Left lung (tissue), 4 donors: ENCODE measurements at regions not wholly inside any gene's neighbourhood (a gene's known extent, or its start where the extent isn't known, plus 50 kb on each side); places are given as distances from the start of the nearest gene placed in this dataset.
A peak's percentile ranks its signal among the peaks of the same experiment; 100 is the strongest.
"Not testable (repeated sequence)": the region's sequence is repeated elsewhere in the genome, so short reads cannot be mapped to it uniquely, and the experiment has no call there.

Experiments used
- ATAC-seq: fragments of 200-7000 bp; cut with Tn5 transposase; one replicate; pipeline ENCODE4 v1.9.1; 2020; ENCODE audit warnings: moderate library complexity
- DNase-seq, 4 donors: peaks; one replicate each; pipeline ENCODE4 v3.0.0-alpha.2; 2013 to 2020
- H3K27ac ChIP-seq, 2 donors: fragments of 200-600 bp; sonication (generic) in 1 of 2; one replicate each; pipeline versions ENCODE4 v1.5.0 to v1.8.0; 2020 to 2021
- H3K27me3 ChIP-seq, 2 donors: fragments of 200-600 bp; sonication (generic) in 1 of 2; one replicate each; pipeline versions ENCODE4 v1.5.0 to v1.8.0; 2020 to 2021
- H3K36me3 ChIP-seq, 2 donors: fragments of 200-600 bp; sonication (generic) in 1 of 2; one replicate each; pipeline versions ENCODE4 v1.5.0 to v1.8.0; 2020 to 2021
- H3K4me1 ChIP-seq, 2 donors: fragments of 200-600 bp; one replicate each; pipeline ENCODE4 v1.8.0; 2021
- H3K4me3 ChIP-seq, 2 donors: fragments of 200-600 bp; sonication (generic) in 1 of 2; one replicate each; pipeline versions ENCODE4 v1.5.0 to v1.8.0; 2020 to 2021; ENCODE audit warnings: mild to moderate bottlenecking in 1 of 2
- H3K9me3 ChIP-seq, 2 donors: fragments of 200-600 bp; sonication (generic) in 1 of 2; one replicate each; pipeline versions ENCODE4 v1.5.0 to v1.8.0; 2020 to 2021
- intact Hi-C, 2 donors: fragments of 100-400 bp; cut with DNase I; formaldehyde crosslinking; loops; one replicate each; pipeline versions ENCODE4 v1.11.2 to v1.14.2; 2022
- TF ChIP-seq, protein P1 (sequence below), 2 donors: fragments of 200-600 bp; sonication (generic) in 1 of 2; IDR thresholded peaks; one replicate each; pipeline versions ENCODE4 v1.5.0 to v1.8.0; 2021; ENCODE audit warnings: antibody characterized with exemption in 2 of 2
- donor health status: DM: no; HTN: yes; CAD: no.
- donor health status: DM: no; HTN: no; CAD: no.

DNA sequence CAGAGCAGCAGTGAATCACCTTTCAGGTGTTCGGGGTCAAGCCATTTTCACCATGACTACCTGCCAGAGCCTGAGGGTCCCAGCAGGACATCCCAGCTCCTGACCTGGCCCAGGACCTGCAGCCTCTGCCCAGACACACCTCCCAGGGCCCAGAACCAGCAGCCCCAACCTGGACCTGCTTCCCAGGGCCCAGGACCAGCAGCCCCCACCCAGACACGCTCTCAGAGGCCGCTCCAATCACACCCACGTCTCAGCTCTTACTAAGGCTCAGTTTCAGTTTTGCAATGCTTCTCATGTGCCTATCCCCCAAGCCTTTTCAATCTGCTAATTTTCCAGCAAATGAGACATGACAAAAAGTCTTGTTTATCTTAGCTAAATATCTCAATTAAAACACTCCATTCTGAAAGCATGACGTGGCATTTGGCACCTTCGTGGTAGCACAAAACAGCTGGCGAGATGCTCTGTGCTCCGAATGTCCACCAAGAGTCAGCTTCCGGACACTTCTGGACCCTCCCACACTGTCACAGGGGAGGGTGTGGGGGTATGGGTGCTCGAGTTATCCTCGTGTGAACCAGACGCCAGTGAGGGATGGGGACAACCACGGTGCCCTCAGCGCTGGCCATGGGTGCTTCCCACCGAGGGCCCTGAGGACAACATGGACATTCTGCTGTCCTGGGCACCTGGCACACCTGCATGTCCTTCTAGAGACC, 253.2 kb downstream of the DLL1 start:
- ATAC-seq (peak; percentile 25), DNase-seq (peak in 2 of 4 donors; percentile 29 to 47)
- H3K4me3 ChIP-seq = no peak overlapping the region
- intact Hi-C loops = no loop called here
- H3K9me3 ChIP-seq = peaks cover 0 to 8% of the 10 kb centered on the region in 2 donors
- H3K4me1 ChIP-seq = peaks cover 0 to 3% of the 10 kb centered on the region in 2 donors
- no peaks in the 10 kb centered on the region for H3K27me3 ChIP-seq
- TF ChIP-seq, protein P1, sequence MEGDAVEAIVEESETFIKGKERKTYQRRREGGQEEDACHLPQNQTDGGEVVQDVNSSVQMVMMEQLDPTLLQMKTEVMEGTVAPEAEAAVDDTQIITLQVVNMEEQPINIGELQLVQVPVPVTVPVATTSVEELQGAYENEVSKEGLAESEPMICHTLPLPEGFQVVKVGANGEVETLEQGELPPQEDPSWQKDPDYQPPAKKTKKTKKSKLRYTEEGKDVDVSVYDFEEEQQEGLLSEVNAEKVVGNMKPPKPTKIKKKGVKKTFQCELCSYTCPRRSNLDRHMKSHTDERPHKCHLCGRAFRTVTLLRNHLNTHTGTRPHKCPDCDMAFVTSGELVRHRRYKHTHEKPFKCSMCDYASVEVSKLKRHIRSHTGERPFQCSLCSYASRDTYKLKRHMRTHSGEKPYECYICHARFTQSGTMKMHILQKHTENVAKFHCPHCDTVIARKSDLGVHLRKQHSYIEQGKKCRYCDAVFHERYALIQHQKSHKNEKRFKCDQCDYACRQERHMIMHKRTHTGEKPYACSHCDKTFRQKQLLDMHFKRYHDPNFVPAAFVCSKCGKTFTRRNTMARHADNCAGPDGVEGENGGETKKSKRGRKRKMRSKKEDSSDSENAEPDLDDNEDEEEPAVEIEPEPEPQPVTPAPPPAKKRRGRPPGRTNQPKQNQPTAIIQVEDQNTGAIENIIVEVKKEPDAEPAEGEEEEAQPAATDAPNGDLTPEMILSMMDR (IDR thresholded peaks at IDR 0.05) = no peak
- H3K36me3 ChIP-seq = no peaks in the 10 kb centered on the region
- no peak overlapping the region for H3K27ac ChIP-seq

DNA sequence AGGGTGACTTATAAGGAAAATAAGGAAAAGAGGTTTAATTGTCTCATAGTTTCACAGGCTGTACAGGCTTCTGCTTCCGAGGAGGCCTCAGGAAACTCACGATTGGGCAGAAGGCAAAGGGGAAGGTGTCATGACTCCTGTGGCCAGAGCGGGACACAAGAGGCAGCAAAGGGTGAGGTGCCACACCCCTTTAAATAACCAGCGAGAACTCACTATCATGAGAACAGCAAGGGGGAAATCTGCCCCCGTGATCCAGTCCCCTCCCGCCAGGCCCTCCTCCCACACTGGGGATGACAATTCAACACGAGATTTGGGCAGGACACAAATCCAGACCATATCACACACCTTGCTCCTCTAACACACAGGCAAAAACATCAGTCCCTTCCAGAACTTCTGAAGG, 254.0 kb downstream of the DLL1 start:
- H3K9me3 ChIP-seq = peaks cover 0 to 8% of the 10 kb centered on the region in 2 donors
- peak; percentile 34 for ATAC-seq
- no peak overlapping the region for H3K4me3 ChIP-seq
- no peak overlapping the region for H3K27ac ChIP-seq
- H3K36me3 ChIP-seq = no peaks in the 10 kb centered on the region
- intact Hi-C loops = no loop called here
- DNase-seq = peak in 1 of 4 donors; percentile 31
- no peaks in the 10 kb centered on the region for H3K27me3 ChIP-seq
- TF ChIP-seq, protein P1 (IDR thresholded peaks at IDR 0.05) = no peak
- peaks cover 0 to 3% of the 10 kb centered on the region in 2 donors for H3K4me1 ChIP-seq

DNA sequence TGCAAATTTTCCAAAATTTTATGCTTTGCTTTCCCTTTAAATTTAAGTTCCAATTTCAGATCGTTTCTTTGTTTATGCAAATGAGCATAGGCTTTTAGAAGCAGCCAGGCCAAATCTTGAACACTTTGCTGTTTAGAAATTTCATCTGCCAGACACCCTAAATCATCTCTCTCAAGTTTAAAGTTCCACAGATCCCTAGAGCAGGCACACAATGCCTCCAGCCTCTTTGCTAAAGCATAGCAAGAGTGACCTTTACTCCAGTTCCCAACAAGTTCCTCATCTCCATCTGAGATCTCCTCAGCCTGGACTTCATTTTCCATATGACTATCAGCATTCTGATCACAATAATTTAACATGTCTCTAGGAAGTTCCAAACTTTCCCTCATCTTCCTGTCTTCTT, 254.5 kb downstream of the DLL1 start:
- intact Hi-C loops, ATAC-seq, H3K36me3 ChIP-seq, H3K4me3 ChIP-seq, H3K9me3 ChIP-seq, H3K27me3 ChIP-seq, DNase-seq, H3K4me1 ChIP-seq, H3K27ac ChIP-seq: not testable (repeated sequence)

DNA sequence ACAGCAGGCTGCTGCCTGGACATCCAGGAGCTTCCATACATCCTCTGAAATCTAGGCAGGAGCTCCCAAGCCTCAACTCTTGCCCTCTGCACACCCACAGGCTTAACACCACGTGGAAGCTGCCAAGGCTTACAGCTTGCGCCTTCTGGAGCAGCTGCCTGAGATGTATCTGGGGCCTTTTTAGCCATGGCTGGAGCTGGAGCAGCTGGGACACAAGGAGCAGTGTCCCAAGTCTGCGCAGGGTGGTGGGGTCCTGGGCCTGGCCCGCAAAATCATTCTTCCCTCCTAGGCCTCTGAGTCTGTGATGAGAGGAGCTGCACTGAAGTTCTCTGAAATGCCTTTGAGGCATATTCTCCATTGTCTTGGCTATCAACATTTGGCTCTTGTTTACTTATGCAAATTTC, 255.0 kb downstream of the DLL1 start:
- intact Hi-C loops = no loop called here
- Histone ChIP-seq H3K9me3 (peaks cover 0 to 8% of the 10 kb centered on the region in 2 donors), H3K4me1 (peaks cover 0 to 6% of the 10 kb centered on the region in 2 donors), H3K4me3 (no peak overlapping the region), H3K27ac (no peak overlapping the region), H3K27me3 (no peaks in the 10 kb centered on the region), H3K36me3 (no peaks in the 10 kb centered on the region)
- DNase-seq (peak in 1 of 4 donors; percentile 22), ATAC-seq (no peak)
- TF ChIP-seq, protein P1 (IDR thresholded peaks at IDR 0.05) = no peak

DNA sequence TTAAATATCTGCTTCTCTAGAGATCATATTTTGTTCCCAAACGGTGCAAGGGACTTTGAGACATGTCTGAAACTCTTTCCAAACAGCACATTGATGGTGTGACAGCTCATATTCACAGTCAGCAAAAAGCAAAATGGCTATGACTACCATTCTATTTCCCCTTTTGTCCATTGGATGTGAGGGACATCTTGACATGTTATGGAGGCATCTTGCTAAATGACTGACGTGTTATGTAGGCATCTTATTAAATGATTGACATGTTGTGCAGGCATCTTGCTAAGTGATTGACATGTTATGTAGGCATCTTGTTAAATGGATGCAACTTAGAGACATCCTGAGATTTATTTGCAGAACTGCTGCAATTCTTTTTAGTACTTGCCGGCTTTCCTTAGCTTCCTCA, 255.8 kb downstream of the DLL1 start:
- H3K36me3 ChIP-seq = no peaks in the 10 kb centered on the region
- DNase-seq = no peak
- H3K27ac ChIP-seq = no peak overlapping the region
- TF ChIP-seq, protein P1 (IDR thresholded peaks at IDR 0.05) = no peak
- no peak overlapping the region for H3K4me3 ChIP-seq
- intact Hi-C loops = no loop called here
- no peaks in the 10 kb centered on the region for H3K27me3 ChIP-seq
- ATAC-seq = no peak
- peaks cover 0 to 8% of the 10 kb centered on the region in 2 donors for H3K4me1 ChIP-seq
- H3K9me3 ChIP-seq = peaks cover 0 to 8% of the 10 kb centered on the region in 2 donors

DNA sequence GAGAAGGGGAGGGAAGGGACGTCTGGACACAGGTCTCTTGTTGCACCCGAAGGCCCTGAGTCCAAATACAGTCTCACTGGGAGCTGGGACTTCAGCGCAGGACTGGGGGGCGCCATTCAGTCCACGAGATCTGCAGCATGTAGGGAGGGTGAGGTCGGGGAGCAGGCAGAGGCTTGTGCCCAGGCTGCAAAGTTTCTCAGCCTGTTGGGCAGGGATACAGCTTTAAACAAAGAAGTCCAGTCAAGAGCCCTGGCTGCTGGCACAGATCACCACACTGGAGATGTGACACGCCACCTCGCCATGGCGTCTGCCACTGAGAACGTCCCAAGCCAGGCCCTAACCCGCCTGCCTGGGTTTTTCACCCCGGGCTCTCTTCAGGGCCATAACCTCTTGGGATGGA, 256.6 kb downstream of the DLL1 start:
- peak in 1 of 4 donors; percentile 23 for DNase-seq
- no peak overlapping the region for H3K27ac ChIP-seq
- H3K27me3 ChIP-seq = no peaks in the 10 kb centered on the region
- H3K4me3 ChIP-seq = no peak overlapping the region
- peaks cover 0 to 8% of the 10 kb centered on the region in 2 donors for H3K9me3 ChIP-seq
- intact Hi-C loops = no loop called here
- peaks cover 0 to 8% of the 10 kb centered on the region in 2 donors for H3K4me1 ChIP-seq
- TF ChIP-seq, protein P1 (IDR thresholded peaks at IDR 0.05) = no peak
- H3K36me3 ChIP-seq = no peaks in the 10 kb centered on the region
- no peak for ATAC-seq
